Stimulated activated naive CD4-positive, alpha-beta T cell (primary cell): ENCODE measurements at regions not wholly inside any gene's neighbourhood (a gene's known extent, or its start where the extent isn't known, plus 50 kb on each side); places are given as distances from the start of the nearest gene placed in this dataset.

Experiments
- DNase-seq, 6 experiments: peaks; one replicate each; lab custom pipeline; 2025; lab: John Stamatoyannopoulos, UW

- DNase-seq = no peak
These were observed 148.0 kb downstream of the PDHA2 start for GRCh38 chr4:95987851-95988250.

- no peak for DNase-seq
These were observed 158.4 kb downstream of the PDHA2 start for GRCh38 chr4:95998311-95998710.

- DNase-seq = no peak
These were observed 164.3 kb downstream of the PDHA2 start for GRCh38 chr4:96003951-96004740.

DNA sequence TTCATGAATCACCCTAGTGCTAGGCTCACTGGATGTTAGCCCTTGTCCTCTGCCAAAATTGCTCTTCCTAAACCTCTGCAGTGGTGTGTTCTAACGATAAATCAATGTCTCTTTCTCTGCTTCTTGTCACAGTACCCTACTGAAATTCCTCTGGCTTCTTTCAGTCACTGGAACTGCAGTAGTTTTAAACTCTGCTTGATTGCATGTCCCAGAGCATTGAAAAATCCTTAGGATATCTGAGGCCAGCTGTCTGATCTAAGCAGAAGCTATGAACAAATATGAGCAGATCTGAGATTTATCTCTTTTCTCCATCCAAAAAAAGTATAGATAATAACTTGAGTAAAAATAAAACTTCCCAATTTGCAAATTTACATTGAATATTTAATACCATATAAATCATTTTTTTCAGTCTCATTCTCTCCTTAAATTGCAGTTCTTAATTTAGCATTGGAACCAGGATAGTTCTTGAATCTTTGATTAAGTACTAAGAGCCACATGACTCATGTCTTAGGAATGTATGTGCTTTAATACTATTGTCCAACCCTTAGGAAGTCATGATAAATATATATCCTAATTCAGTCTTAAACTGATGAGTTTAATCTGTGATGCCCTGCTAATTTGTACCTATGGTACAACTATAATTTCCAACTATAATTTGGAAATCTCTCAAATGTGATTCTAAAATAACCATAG lies 169.7 kb downstream of the PDHA2 start:
- DNase-seq = no peak

DNA sequence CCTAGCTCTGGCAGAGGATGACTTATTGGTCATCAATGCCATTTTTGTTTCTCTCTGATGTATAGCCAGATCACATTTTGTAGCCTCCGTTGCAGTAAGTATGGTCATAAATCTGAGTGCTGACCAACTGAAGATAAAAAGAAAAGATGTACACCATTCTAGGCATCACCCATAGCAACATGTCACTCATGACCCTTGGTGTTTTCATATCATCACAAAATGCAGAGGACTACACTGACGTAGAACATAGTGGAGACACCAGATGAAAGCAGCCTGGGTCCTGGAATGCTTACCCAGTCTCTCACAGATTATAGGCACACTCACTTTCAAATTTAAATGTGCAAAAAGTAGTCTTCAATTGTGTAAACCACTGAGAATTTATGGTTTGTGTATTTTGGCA lies 172.8 kb downstream of the PDHA2 start:
- no peak for DNase-seq

DNA sequence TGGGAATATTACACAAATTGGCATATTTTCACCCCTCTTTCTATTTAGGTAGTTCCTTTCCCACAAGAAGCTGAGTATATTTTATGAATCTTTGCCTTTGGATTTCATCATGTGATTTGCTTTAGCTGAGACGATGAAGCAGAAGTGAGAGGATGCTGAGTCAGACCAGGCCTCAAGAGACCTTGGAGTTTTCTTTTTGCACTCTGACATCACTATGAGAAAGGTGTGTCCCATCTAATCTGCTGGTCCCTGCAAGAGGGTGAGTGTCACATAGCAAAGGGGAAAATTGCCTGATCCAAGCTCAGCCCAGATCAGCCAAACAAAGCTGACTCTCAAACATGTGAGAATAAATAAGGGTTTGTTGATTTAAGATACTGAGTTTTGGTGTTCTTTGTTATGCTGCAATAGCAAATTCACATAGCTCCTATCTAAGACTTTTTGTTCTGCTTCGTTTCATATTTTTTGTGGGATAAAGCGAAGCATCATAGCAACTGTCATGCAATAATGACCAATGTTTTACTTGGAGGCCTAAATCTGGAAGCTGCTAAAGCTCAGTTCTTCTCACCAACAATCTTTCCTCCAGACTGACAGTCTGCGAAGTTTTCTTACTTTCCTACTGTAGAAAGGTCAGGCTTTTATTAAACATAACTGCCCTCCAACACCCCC lies 176.9 kb downstream of the PDHA2 start:
- no peak for DNase-seq

GRCh38 chr4:96025011-96025410 lies 185.1 kb downstream of the PDHA2 start:
- DNase-seq = no peak

DNA sequence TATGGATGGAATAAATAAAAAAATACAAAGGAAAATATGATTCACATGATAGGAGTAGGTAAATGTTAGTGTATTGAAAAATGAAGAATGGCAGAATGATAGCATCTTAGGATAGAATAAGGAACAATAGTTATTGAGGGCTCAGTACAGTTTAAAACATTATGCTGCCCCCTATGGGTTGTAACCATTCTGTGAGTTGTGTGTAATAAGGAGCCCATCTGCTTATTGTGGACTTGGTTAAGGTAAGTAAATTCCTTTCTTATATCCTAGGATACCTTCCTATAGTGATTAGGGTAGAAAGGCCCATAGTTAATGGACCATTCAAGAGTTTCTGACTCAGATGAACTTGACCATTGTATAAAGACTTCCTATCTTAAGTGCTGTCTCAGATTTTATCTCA lies 195.8 kb downstream of the PDHA2 start:
- DNase-seq = no peak

- DNase-seq = no peak
These were observed 196.9 kb downstream of the PDHA2 start for GRCh38 chr4:96036781-96037180.

DNA sequence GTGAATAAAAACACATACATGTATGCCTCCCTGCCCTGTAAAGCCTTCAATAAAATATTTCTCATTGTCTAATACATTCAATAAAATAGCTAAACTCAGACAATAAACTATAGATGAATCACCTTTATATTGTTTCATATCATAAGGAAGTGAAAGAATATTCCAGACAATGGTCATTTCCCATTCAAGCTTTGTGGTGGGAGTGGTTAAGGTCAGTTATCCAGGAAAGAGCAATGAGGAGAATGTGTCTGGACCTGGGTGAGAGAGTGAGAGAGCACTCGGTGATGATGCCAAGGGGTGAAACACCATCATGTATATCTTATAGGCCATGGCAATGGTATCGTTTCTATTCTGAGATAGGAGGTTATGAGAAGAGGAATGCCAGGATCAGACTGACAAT lies 197.8 kb downstream of the PDHA2 start:
- no peak for DNase-seq

GRCh38 chr4:96039217-96039616 lies 199.3 kb downstream of the PDHA2 start:
- no peak for DNase-seq

DNA sequence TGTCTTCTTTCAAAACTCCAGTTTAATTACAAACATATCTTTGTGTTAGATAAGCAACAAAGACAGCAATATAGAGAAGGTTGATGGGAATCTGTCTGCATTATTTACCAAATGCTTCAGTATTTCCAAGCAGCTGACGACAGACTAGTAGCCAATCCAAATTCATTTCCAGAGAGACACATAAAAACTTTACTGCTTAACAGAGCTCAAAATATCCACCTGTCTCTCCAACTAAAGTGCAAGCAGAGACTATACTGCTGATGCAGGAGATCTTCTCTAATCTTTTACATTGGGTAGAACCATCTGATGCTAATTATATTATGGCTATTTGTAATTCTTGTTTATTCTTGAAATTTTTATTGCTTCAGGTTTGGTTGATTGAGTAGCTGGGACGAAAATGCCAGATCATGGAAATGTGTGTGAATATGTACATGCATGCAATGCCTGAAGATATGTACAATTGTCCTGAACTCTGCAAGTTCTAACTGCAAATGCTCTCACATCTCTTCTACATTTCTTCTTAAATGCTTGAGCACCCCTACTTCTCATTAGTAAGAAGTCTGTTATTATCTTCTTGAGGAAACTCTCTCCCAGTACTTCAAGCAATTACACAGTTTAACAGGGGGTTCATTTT lies 200.0 kb downstream of the PDHA2 start:
- DNase-seq = no peak

DNA sequence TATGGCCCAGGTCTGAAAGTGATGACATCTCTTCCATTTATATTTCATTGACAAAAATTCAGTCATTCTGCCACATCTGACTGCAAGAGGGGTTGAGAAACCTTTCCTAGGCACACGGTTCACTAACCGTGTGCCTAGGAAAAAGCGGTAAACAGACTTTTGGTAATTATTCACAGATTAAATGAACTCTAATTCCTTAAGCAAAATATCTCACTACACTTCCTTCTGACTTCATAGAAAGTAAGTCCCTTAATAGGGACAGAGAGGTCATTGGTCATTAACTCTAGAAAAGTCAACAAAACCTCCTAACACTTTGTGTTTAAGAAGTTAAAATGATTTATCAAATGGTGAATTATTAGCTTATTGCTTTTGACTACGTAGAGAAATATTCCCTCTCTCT lies 205.1 kb downstream of the PDHA2 start:
- no peak for DNase-seq

DNA sequence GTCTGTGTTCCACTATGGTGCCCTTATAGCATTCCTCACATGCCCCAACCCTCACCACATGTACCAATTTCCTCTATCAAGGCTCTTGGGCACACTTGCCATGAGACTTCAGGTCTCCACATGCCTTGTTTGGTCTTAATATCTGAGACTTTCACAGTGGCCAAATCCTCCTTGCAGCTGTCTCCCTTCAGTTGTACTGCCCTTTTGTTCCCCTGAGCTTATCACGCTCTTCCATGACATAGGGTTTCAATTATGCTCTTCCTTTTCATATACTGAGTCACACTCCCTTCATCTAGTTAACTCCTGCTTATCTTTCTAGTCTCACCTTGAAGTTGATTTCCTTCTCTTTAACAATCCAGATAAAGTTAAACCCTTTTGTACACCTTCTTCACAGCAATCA lies 212.9 kb downstream of the PDHA2 start:
- no peak for DNase-seq

- no peak for DNase-seq
These were observed 216.5 kb downstream of the PDHA2 start for GRCh38 chr4:96056346-96056934.

- no peak for DNase-seq
These were observed 223.7 kb downstream of the PDHA2 start for GRCh38 chr4:96063639-96064038.

- DNase-seq = no peak
These were observed 233.6 kb downstream of the PDHA2 start for GRCh38 chr4:96073461-96073860.

DNA sequence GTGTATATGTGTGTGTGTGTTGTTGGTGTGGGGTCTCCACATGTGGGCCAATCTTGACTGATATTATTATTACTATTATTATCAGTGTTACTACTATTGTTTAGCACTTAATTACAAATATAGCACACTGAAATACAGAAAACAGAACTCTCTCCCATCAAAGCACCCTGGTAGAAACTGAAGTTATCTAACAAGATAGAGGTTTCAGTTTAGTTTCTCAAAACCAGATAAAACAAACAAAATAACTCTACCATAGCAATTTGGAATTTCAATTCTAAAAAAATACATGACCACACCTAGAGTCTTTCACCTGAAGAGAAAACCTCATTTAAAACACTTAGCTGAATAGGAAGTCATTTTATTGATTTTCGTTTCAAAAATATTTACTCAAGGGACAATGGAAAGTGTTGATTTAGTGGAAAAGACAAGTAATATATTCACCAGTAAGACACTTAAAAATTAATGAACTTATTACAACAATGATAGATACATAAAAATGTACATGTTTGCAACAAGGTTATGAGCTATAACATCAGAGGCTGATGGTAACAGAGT lies 252.3 kb downstream of the PDHA2 start:
- no peak for DNase-seq

GRCh38 chr4:96093057-96093456 lies 253.2 kb downstream of the PDHA2 start:
- no peak for DNase-seq

GRCh38 chr4:96093563-96093962 lies 253.7 kb downstream of the PDHA2 start:
- no peak for DNase-seq

DNA sequence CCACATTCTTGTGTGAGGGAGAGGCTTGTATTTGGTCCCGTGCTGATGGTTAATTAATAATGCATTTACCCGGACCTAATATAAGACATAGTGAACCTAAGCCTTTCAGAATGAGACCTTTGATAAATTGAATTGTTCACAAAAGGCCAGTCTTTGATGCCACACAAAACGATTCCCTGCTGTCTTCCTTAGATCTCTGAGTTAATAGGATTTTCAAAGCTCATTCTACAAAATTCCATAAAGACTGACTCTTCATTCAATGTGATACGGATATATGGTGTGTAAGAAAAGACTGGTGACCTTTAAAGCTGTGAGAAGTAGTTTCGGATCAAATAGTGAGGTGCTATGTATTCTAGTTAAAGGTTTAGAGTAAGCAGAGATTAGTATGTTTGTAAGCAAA lies 254.3 kb downstream of the PDHA2 start:
- no peak for DNase-seq

GRCh38 chr4:96097040-96097607 lies 257.2 kb downstream of the PDHA2 start:
- no peak for DNase-seq
